ENCODE measurements at regions not wholly inside any gene's neighbourhood (a gene's known extent, or its start where the extent isn't known, plus 50 kb on each side); places are given as distances from the start of the nearest gene placed in this dataset.

DNA sequence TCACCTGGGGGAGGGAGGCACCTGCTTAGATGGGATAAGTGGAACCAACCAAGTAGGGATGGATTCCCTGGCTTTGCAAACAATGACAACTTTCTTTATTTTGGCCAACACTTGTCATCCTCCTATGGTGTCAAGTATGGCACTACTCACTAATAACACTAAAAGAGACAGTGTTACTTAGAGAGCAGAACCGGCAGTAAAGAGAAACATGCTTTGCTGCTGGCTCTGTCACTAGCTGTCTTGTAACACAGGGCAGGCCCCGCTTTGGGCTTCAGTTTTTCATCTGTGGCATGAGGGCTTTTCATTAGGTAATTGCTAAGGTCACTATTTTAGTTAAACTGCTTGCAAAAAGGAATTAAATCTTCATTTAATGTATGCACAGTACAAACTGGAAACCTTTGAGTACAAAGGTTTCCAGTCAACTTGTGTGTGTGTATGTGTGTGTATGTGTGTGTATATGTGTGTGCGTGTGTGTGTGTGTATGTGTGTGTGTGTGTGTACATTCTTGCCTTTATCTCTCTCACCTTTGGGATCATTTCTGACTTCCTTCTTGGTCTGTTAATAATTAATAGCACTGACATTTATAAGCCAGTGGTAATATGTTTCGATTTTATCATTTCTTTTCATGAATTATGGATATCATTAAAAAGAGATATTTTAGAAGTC is 64.7 kb downstream of the BTBD3 start:
- H3K27me3 ChIP-seq, result no peaks in the 10 kb centered on the region
- no peaks in the 10 kb centered on the region for H3K9me3 ChIP-seq
- 64 to 75% methylated on average over 4 of the region's 4 CpGs for WGBS, 2 donors
- no peak overlapping the region for H3K27ac ChIP-seq
- no peak overlapping the region for H3K4me3 ChIP-seq
- no peaks in the 10 kb centered on the region for H3K4me1 ChIP-seq
- intact Hi-C loops (cut with DNase I), result no loop called here
- DNase-seq, result no peak
- TF ChIP-seq, protein P1, sequence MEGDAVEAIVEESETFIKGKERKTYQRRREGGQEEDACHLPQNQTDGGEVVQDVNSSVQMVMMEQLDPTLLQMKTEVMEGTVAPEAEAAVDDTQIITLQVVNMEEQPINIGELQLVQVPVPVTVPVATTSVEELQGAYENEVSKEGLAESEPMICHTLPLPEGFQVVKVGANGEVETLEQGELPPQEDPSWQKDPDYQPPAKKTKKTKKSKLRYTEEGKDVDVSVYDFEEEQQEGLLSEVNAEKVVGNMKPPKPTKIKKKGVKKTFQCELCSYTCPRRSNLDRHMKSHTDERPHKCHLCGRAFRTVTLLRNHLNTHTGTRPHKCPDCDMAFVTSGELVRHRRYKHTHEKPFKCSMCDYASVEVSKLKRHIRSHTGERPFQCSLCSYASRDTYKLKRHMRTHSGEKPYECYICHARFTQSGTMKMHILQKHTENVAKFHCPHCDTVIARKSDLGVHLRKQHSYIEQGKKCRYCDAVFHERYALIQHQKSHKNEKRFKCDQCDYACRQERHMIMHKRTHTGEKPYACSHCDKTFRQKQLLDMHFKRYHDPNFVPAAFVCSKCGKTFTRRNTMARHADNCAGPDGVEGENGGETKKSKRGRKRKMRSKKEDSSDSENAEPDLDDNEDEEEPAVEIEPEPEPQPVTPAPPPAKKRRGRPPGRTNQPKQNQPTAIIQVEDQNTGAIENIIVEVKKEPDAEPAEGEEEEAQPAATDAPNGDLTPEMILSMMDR (IDR thresholded peaks at IDR 0.05), result no peak
- no peak for TF ChIP-seq POLR2A (IDR thresholded peaks at IDR 0.05)
- no peaks in the 10 kb centered on the region for H3K36me3 ChIP-seq

DNA sequence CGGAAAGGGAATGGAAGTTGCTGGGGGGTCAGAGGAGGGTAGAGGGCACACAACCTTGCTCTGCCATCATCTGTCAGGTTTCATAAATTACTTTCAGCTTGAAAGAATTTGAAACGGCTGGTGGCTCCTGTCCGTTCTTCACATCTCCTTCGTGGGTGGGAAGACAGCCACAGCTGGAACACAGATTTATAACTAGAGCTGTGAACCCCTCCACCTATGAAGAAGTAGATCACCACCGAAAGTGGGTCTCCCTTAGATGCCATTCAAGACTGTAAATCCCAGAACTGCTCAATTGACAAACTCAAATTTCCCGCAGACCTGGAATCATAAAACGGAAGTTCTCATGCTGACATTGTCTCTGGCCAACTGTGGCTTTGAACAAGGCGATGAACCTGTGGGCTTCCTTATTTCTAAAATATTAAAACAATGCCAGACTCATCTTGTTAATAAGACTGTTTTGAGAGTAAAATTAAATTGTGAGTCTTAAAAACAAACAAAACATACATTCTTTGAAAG is 65.3 kb downstream of the BTBD3 start:
- DNase-seq, result no peak
- intact Hi-C loops (cut with DNase I), result no loop called here
- no peaks in the 10 kb centered on the region for H3K9me3 ChIP-seq
- no peaks in the 10 kb centered on the region for H3K27me3 ChIP-seq
- no peak overlapping the region for H3K27ac ChIP-seq
- no peak overlapping the region for H3K4me3 ChIP-seq
- no peaks in the 10 kb centered on the region for H3K36me3 ChIP-seq
- H3K4me1 ChIP-seq, result no peaks in the 10 kb centered on the region
- TF ChIP-seq, protein P1 (IDR thresholded peaks at IDR 0.05), result no peak
- TF ChIP-seq POLR2A (IDR thresholded peaks at IDR 0.05), result no peak
- WGBS, 2 donors, result 81 to 93% methylated on average over 8 of the region's 8 CpGs

GRCh38 chr20:11986954-11987353 is 69.3 kb downstream of the BTBD3 start:
- Histone ChIP-seq H3K36me3 (no peaks in the 10 kb centered on the region), H3K4me3 (no peak overlapping the region), H3K9me3 (no peaks in the 10 kb centered on the region), H3K27ac (no peak overlapping the region), H3K4me1 (no peaks in the 10 kb centered on the region), H3K27me3 (no peaks in the 10 kb centered on the region)
- intact Hi-C loops (cut with DNase I), result no loop called here
- TF ChIP-seq, protein P1 (IDR thresholded peaks at IDR 0.05), result no peak
- no peak for TF ChIP-seq POLR2A (IDR thresholded peaks at IDR 0.05)
- DNase-seq, result no peak

DNA sequence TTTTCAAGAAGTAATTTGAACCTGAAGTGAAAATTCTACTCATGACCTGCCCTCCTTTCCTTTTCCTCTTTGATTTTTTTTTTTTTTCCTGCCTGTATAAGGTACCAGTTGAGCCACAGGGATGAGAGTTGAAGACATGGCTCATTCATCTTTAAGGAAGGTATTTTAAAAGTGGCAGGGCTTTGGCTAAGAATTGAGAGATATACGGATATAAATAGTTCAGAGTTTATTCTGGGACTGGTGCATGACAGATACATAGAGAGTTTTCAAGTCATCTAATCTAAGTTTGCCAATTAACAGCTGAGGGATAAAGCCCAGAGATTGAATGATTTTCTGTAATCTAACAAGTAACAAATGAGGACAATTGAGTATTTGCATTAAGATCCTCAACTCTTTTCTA is 69.8 kb downstream of the BTBD3 start:
- Histone ChIP-seq H3K9me3 (no peaks in the 10 kb centered on the region), H3K27me3 (no peaks in the 10 kb centered on the region), H3K4me1 (no peaks in the 10 kb centered on the region), H3K36me3 (no peaks in the 10 kb centered on the region), H3K4me3 (no peak overlapping the region), H3K27ac (no peak overlapping the region)
- TF ChIP-seq, protein P1 (IDR thresholded peaks at IDR 0.05), result no peak
- no peak for TF ChIP-seq POLR2A (IDR thresholded peaks at IDR 0.05)
- intact Hi-C loops (cut with DNase I), result no loop called here
- WGBS, 2 donors, result 45 to 58% methylated on average over 1 of the region's 1 CpG
- DNase-seq, result no peak

GRCh38 chr20:11989018-11989771 is 71.5 kb downstream of the BTBD3 start:
- no peaks in the 10 kb centered on the region for H3K4me1 ChIP-seq
- intact Hi-C loops (cut with DNase I), result no loop called here
- H3K4me3 ChIP-seq, result no peak overlapping the region
- no peak for DNase-seq
- H3K9me3 ChIP-seq, result no peaks in the 10 kb centered on the region
- no peaks in the 10 kb centered on the region for H3K36me3 ChIP-seq
- H3K27ac ChIP-seq, result no peak overlapping the region
- no peaks in the 10 kb centered on the region for H3K27me3 ChIP-seq
- TF ChIP-seq POLR2A (IDR thresholded peaks at IDR 0.05), result no peak
- TF ChIP-seq, protein P1 (IDR thresholded peaks at IDR 0.05), result no peak
- WGBS, 2 donors, result 83 to 89% methylated on average over 7 of the region's 7 CpGs
